Ishikawa (cell line): ENCODE measurements at regions not wholly inside any gene's neighbourhood (a gene's known extent, or its start where the extent isn't known, plus 50 kb on each side); places are given as distances from the start of the nearest gene placed in this dataset.

Experiments used
- CEBPB ChIP-seq: IDR thresholded peaks from 2 replicates; pipeline ENCODE4 v1.6.1; 2012
- EGR1 ChIP-seq: IDR thresholded peaks from 2 replicates; pipeline ENCODE4 v1.6.1; 2012
- EP300 ChIP-seq: IDR thresholded peaks from 2 replicates; pipeline ENCODE4 v1.6.1; 2012; ENCODE audit warnings: borderline replicate concordance
- MAX ChIP-seq: IDR thresholded peaks from 2 replicates; pipeline ENCODE4 v1.6.1; 2012
- NFIC ChIP-seq: IDR thresholded peaks from 2 replicates; pipeline ENCODE4 v1.6.1; 2012
- RAD21 ChIP-seq: IDR thresholded peaks from 2 replicates; pipeline ENCODE4 v1.6.1; 2012; ENCODE audit warnings: low read depth
- REST ChIP-seq: IDR thresholded peaks from 2 replicates; pipeline ENCODE4 v1.6.1; 2012; ENCODE audit warnings: low read depth, mild to moderate bottlenecking
- TAF1 ChIP-seq: IDR thresholded peaks from 2 replicates; pipeline ENCODE4 v1.6.1; 2012; ENCODE audit warnings: low read depth, mild to moderate bottlenecking
- ZBTB7A ChIP-seq: IDR thresholded peaks from 2 replicates; pipeline ENCODE4 v1.6.1; 2012; ENCODE audit warnings: low read depth

GRCh38 chr16:49972961-49973360 is 52.1 kb upstream of the CNEP1R1 start:
- TF ChIP-seq RAD21 (no peak), ZBTB7A (no peak), TAF1 (no peak), NFIC (no peak), CEBPB (no peak), MAX (no peak), REST (no peak), EP300 (no peak), EGR1 (no peak)
